ENCODE measurements at regions not wholly inside any gene's neighbourhood (a gene's known extent, or its start where the extent isn't known, plus 50 kb on each side); places are given as distances from the start of the nearest gene placed in this dataset.

DNA sequence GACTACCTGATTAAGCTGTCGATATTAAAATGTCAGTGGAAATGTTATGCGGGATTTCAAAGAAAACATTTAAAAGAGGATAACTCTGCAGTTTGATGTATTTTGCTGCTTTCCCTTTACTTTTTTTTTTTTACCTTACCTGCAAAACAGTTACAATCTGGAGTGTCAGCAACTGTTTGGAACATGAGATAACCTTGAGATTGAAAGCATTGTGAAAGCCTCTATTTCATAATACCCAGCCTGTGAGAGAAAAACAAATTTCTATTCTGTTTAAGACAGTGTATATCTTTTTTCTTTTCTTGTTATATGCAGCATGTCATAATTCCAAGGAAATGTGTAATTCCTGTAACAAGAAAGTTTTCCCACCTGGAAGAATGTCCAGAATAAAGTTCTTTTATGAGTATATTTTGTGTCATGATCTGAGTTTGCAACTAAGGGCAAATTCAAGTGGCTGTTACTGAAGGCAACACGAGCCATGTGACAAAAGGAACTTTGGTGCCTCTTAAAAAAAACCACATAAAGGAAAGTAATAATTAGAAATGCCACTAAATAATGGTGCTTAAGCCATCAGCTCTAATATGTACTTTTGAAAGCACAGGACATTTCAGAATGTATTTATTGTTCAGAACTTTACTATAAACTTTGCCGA is 297.0 kb upstream of the DSEL start:
- no peaks in the 10 kb centered on the region for H3K27me3 ChIP-seq (ENCODE audit: control insufficient read depth, insufficient read depth, low read length)
- H3K9me3 ChIP-seq (ENCODE audit: control insufficient read depth, low read depth, low read length), result no peaks in the 10 kb centered on the region
- 100% methylated on average over 3 of the region's 4 CpGs for WGBS (ENCODE audit: insufficient coverage, low lambda C conversion rate)
- H3K4me3 ChIP-seq (ENCODE audit: low read length), result no peak overlapping the region
- H3K36me3 ChIP-seq (ENCODE audit: control insufficient read depth, insufficient read depth, low read length), result no peaks in the 10 kb centered on the region
- H3K27ac ChIP-seq (ENCODE audit: low read length), result no peak overlapping the region
- H3K4me1 ChIP-seq (ENCODE audit: control insufficient read depth, insufficient read depth, low read length), result no peaks in the 10 kb centered on the region
- DNase-seq, result no peak

DNA sequence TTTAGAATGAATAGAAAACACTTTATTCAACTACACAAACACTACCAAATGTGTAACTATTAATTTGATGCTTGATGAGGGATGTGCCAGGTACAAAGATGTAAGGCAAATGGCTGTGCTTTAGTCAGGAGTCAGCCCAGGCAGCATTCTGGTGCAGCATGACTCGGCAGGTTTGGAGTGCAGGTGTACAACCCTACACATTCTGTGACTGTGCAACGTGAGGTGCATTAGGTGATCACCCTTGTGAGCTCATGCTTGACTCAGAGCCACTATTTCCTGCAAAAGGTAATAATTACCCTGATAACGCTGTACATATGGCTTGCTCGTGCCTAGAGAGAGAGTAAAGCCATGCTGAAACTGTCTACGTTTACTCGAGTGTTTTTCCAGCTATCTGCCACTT is 288.7 kb upstream of the DSEL start:
- Histone ChIP-seq H3K4me3 (ENCODE audit: low read length) (no peak overlapping the region), H3K4me1 (ENCODE audit: control insufficient read depth, insufficient read depth, low read length) (no peaks in the 10 kb centered on the region), H3K9me3 (ENCODE audit: control insufficient read depth, low read depth, low read length) (no peaks in the 10 kb centered on the region), H3K27ac (ENCODE audit: low read length) (no peak overlapping the region), H3K27me3 (ENCODE audit: control insufficient read depth, insufficient read depth, low read length) (no peaks in the 10 kb centered on the region), H3K36me3 (ENCODE audit: control insufficient read depth, insufficient read depth, low read length) (no peaks in the 10 kb centered on the region)
- peak in 1 of 2 donors; percentile 3 for DNase-seq
- 100% methylated on average over 1 of the region's 6 CpGs for WGBS (ENCODE audit: insufficient coverage, low lambda C conversion rate)

DNA sequence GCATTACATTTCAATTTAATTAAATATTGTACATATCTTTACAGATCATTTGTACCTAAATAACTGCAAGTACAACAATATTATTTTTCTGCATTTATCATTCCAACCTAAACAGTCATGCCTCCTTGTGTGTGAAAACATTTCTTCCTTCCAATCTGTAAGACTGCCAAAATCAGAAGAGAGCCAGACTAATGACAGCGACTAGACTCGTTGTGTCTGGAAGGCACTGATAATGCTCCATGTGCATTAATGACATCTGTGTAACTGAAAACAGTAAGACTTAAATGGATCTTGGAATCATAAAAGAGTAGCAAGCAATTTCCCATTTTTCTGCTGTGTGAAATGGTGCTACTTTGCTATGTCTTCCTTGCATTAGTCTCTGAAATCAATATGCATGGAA is 278.0 kb upstream of the DSEL start:
- no peak for DNase-seq
- Histone ChIP-seq H3K27ac (ENCODE audit: low read length) (no peak overlapping the region), H3K27me3 (ENCODE audit: control insufficient read depth, insufficient read depth, low read length) (no peaks in the 10 kb centered on the region), H3K36me3 (ENCODE audit: control insufficient read depth, insufficient read depth, low read length) (no peaks in the 10 kb centered on the region), H3K4me3 (ENCODE audit: low read length) (no peak overlapping the region), H3K9me3 (ENCODE audit: control insufficient read depth, low read depth, low read length) (no peaks in the 10 kb centered on the region), H3K4me1 (ENCODE audit: control insufficient read depth, insufficient read depth, low read length) (no peaks in the 10 kb centered on the region)
- WGBS (ENCODE audit: insufficient coverage, low lambda C conversion rate), result 80% methylated on average over 1 of the region's 2 CpGs

DNA sequence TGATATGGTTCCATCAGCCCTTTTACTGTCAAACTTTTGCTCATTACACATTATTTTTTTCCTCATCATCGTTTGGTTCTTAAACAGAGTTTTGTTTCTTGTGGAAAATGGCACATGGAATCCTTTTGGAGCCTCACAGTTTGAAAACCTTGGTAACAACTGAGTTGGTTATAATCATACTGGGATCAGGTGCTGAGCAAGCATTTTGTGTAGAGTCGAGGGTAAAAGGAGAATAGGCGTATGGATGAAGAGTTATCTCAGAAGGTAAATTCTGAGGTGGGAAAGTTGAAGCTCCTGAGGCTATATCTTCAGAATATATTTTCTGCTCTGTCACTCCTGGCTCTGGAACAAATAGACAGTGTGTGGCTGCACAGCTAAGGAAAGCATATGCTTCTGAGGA is 274.0 kb upstream of the DSEL start:
- DNase-seq, result no peak
- H3K9me3 ChIP-seq (ENCODE audit: control insufficient read depth, low read depth, low read length), result no peaks in the 10 kb centered on the region
- no peaks in the 10 kb centered on the region for H3K36me3 ChIP-seq (ENCODE audit: control insufficient read depth, insufficient read depth, low read length)
- H3K27me3 ChIP-seq (ENCODE audit: control insufficient read depth, insufficient read depth, low read length), result no peaks in the 10 kb centered on the region
- no peak overlapping the region for H3K27ac ChIP-seq (ENCODE audit: low read length)
- no peak overlapping the region for H3K4me3 ChIP-seq (ENCODE audit: low read length)
- no peaks in the 10 kb centered on the region for H3K4me1 ChIP-seq (ENCODE audit: control insufficient read depth, insufficient read depth, low read length)
- WGBS (ENCODE audit: insufficient coverage, low lambda C conversion rate), result 100% methylated on average over 3 of the region's 3 CpGs

DNA sequence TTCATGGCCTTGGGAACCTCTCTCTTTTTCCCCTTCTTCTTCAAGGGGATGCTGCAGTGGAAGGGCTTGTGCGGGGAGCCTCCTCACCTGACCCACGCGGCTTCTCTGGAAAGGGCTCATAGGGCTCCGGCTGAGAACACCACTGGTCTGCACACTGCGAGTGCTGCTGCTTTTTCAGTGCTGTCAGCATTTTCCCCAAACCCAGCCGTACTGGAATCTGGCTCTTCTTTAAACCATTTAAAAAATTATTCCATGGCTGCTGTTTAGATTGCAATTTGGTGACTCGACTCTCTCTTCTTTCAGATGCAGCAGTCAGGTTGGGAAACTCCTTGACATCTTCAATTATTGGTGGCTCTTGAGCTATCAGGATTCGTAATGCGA is 272.6 kb upstream of the DSEL start:
- no peaks in the 10 kb centered on the region for H3K36me3 ChIP-seq (ENCODE audit: control insufficient read depth, insufficient read depth, low read length)
- no peak for DNase-seq
- 92% methylated on average over 4 of the region's 9 CpGs for WGBS (ENCODE audit: insufficient coverage, low lambda C conversion rate)
- no peaks in the 10 kb centered on the region for H3K9me3 ChIP-seq (ENCODE audit: control insufficient read depth, low read depth, low read length)
- H3K4me1 ChIP-seq (ENCODE audit: control insufficient read depth, insufficient read depth, low read length), result no peaks in the 10 kb centered on the region
- no peak overlapping the region for H3K4me3 ChIP-seq (ENCODE audit: low read length)
- H3K27me3 ChIP-seq (ENCODE audit: control insufficient read depth, insufficient read depth, low read length), result no peaks in the 10 kb centered on the region
- H3K27ac ChIP-seq (ENCODE audit: low read length), result no peak overlapping the region

DNA sequence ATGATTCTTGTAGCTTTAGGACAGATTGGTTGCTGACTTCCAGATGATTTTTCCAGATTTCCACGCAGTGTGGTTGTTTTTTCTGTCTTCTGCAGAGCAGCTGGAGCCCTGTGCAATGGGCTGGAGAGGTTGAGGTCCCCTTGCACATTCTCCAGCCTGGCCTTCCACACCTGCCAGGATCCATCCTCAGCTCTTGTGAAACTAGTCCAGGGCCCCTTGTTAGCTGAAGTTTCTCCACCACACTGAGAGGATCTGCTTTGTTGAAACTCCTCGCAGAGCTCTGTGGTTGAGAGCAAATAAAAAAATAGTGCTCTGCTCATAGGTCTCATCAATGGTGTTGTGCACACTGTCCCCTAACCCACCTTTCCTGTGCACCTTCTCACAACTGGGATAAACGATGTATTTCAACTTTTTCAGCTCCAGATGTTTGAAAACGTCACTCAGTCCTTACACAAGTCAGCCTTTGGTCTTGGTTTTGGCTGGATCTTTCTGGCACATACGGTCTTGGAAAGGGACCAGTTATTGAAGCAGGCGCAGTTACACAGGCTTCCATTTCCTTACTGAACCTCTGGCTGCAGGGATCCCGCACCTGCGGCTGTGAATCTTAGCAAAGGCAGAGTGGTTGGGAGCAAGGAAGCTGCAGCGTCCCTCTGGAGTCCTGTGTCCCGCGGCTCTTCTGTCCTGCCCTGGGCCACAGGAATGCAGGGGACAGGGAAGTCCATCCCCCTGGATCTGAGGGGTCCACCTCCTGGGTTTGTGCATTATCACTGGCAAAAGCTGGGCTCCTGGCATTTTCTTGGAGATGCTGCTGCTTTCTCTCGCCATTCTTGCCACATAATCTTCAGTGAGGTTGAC is 272.0 kb upstream of the DSEL start:
- H3K27me3 ChIP-seq (ENCODE audit: control insufficient read depth, insufficient read depth, low read length), result no peaks in the 10 kb centered on the region
- no peaks in the 10 kb centered on the region for H3K36me3 ChIP-seq (ENCODE audit: control insufficient read depth, insufficient read depth, low read length)
- 90% methylated on average over 2 of the region's 12 CpGs for WGBS (ENCODE audit: insufficient coverage, low lambda C conversion rate)
- DNase-seq, result no peak
- no peak overlapping the region for H3K4me3 ChIP-seq (ENCODE audit: low read length)
- H3K9me3 ChIP-seq (ENCODE audit: control insufficient read depth, low read depth, low read length), result no peaks in the 10 kb centered on the region
- H3K27ac ChIP-seq (ENCODE audit: low read length), result no peak overlapping the region
- H3K4me1 ChIP-seq (ENCODE audit: control insufficient read depth, insufficient read depth, low read length), result no peaks in the 10 kb centered on the region

DNA sequence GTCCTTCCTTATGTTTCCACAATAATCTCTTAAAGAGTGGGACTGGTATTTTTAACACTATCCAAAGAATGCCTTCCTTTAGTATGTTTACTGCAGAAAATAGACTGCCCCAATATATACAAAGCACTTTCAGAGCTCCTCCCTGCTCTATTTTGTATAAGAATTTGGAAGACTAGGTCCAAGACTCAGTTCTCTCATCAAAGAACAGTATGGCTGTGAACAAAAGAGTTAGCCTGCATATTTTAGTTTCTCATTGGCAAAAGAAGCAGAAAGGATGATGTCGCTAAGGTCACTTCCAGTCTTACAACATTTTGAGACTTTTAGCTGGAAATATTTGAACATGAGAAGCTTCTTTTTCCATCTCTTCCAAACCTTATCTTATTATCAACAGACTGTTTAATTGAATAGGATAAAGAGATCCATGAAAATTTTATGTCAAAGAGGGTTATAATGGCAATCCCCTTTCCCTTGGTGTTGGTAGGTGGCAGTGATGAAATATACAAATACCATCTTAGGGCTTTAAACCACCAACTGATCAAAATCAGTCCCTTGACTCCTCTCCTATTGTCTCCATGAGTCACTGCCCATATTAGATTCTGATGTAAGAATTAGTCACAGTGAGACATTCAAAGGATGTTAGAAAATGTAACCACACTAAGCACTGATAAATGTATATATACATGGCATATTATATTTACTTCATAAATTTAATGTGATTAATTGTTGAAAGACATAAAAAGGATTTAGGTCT is 266.9 kb upstream of the DSEL start:
- Histone ChIP-seq H3K4me3 (ENCODE audit: low read length) (no peak overlapping the region), H3K36me3 (ENCODE audit: control insufficient read depth, insufficient read depth, low read length) (no peaks in the 10 kb centered on the region), H3K27ac (ENCODE audit: low read length) (no peak overlapping the region), H3K27me3 (ENCODE audit: control insufficient read depth, insufficient read depth, low read length) (no peaks in the 10 kb centered on the region), H3K9me3 (ENCODE audit: control insufficient read depth, low read depth, low read length) (no peaks in the 10 kb centered on the region), H3K4me1 (ENCODE audit: control insufficient read depth, insufficient read depth, low read length) (no peaks in the 10 kb centered on the region)
- DNase-seq, result no peak
- WGBS (ENCODE audit: insufficient coverage, low lambda C conversion rate), result no CpG with 5 or more reads among the region's 1 CpG

DNA sequence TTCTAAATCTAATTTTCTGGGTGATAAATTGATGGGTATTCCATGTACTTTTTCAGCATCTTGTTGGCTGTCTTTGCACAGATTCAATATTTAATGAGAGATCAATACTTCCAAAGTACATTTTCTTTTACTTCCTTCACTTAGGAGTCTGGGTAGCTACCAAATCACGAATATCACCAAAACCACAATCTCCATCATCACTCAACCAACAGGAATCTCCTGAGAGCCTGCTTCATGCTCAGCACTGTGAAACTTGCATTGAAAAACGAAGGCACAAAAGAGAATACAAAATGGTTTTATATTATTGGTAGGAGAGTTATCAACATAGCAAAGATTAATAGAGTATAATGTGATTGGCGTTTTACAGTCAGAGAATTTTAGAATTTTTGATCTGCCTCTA is 261.5 kb upstream of the DSEL start:
- no peak for DNase-seq
- 58% methylated on average over 3 of the region's 3 CpGs for WGBS (ENCODE audit: insufficient coverage, low lambda C conversion rate)

DNA sequence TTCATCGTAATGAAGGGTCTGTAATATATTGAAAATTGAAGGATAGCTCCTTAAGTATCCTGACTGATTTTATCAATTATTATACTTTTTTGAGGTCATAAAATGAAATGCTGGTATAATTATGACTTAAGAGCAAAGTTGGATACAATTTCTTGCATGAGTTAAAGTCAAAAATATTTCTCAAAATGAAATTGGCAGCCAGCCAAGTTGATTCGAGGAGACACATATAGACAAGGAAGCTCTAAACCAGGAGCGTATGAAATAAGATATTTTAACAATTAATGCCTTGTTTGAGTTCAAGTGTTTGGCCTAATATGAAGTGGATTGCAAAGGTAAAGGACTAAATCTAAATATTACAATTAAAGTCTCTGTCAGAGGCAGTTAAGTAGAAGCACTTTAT is 260.4 kb upstream of the DSEL start:
- Histone ChIP-seq H3K36me3 (ENCODE audit: control insufficient read depth, insufficient read depth, low read length) (no peaks in the 10 kb centered on the region), H3K9me3 (ENCODE audit: control insufficient read depth, low read depth, low read length) (no peaks in the 10 kb centered on the region), H3K4me1 (ENCODE audit: control insufficient read depth, insufficient read depth, low read length) (no peaks in the 10 kb centered on the region), H3K27ac (ENCODE audit: low read length) (no peak overlapping the region), H3K27me3 (ENCODE audit: control insufficient read depth, insufficient read depth, low read length) (no peaks in the 10 kb centered on the region), H3K4me3 (ENCODE audit: low read length) (no peak overlapping the region)
- 78% methylated on average over 1 of the region's 3 CpGs for WGBS (ENCODE audit: insufficient coverage, low lambda C conversion rate)
- no peak for DNase-seq

More for the DNA sequence above, 261.5 kb upstream of the DSEL start:
- no peaks in the 10 kb centered on the region for H3K36me3 ChIP-seq (ENCODE audit: control insufficient read depth, insufficient read depth, low read length)
- H3K9me3 ChIP-seq (ENCODE audit: control insufficient read depth, low read depth, low read length), result no peaks in the 10 kb centered on the region
- no peaks in the 10 kb centered on the region for H3K27me3 ChIP-seq (ENCODE audit: control insufficient read depth, insufficient read depth, low read length)
- no peaks in the 10 kb centered on the region for H3K4me1 ChIP-seq (ENCODE audit: control insufficient read depth, insufficient read depth, low read length)
- H3K27ac ChIP-seq (ENCODE audit: low read length), result no peak overlapping the region
- H3K4me3 ChIP-seq (ENCODE audit: low read length), result no peak overlapping the region

DNA sequence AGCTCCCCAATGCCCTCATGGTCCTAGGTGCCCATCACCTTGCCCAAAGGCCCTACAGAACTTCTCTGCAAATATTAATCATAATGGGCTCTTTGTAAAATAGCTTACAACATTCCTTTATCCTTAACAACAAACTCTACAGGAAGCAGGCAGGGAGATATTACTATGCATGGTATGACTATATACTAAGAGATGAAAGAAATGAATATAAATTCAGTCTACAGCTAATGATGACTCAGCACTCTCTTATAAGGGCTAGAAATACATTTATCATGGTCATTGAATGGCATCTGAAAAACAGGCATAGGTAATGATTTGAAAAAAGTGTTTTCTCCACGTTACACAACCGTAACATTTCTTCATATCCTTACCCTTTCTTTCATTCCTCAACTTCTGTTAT is 254.8 kb upstream of the DSEL start:
- WGBS (ENCODE audit: insufficient coverage, low lambda C conversion rate), result 88% methylated on average over 2 of the region's 2 CpGs
- no peaks in the 10 kb centered on the region for H3K4me1 ChIP-seq (ENCODE audit: control insufficient read depth, insufficient read depth, low read length)
- H3K4me3 ChIP-seq (ENCODE audit: low read length), result no peak overlapping the region
- H3K27ac ChIP-seq (ENCODE audit: low read length), result no peak overlapping the region
- no peaks in the 10 kb centered on the region for H3K36me3 ChIP-seq (ENCODE audit: control insufficient read depth, insufficient read depth, low read length)
- DNase-seq, result no peak
- no peaks in the 10 kb centered on the region for H3K27me3 ChIP-seq (ENCODE audit: control insufficient read depth, insufficient read depth, low read length)
- H3K9me3 ChIP-seq (ENCODE audit: control insufficient read depth, low read depth, low read length), result no peaks in the 10 kb centered on the region
